Upper lobe of right lung (tissue), 1 donor: ENCODE measurements at regions not wholly inside any gene's neighbourhood (a gene's known extent, or its start where the extent isn't known, plus 50 kb on each side); places are given as distances from the start of the nearest gene placed in this dataset.

ENCODE experiments used
- ATAC-seq: fragments of 200-7000 bp; cut with Tn5 transposase; one replicate; pipeline ENCODE4 v1.9.1; 2020; ENCODE audit warnings: mild to moderate bottlenecking, moderate library complexity
- DNase-seq: peaks from one replicate; pipeline ENCODE4 v3.0.0-alpha.2; 2020
- H3K27ac ChIP-seq: fragments of 200-600 bp; one replicate; pipeline ENCODE4 v1.8.0; 2022
- H3K27me3 ChIP-seq: fragments of 200-600 bp; one replicate; pipeline ENCODE4 v1.8.0; 2022; ENCODE audit warnings: mild to moderate bottlenecking
- H3K36me3 ChIP-seq: fragments of 200-600 bp; one replicate; pipeline ENCODE4 v1.8.0; 2022
- H3K4me1 ChIP-seq: fragments of 200-600 bp; one replicate; pipeline ENCODE4 v1.8.0; 2022
- H3K4me3 ChIP-seq: fragments of 200-600 bp; one replicate; pipeline ENCODE4 v1.8.0; 2022; ENCODE audit warnings: mild to moderate bottlenecking
- H3K9me3 ChIP-seq: fragments of 200-600 bp; one replicate; pipeline ENCODE4 v1.8.0; 2022
- CTCF ChIP-seq: fragments of 200-600 bp; IDR thresholded peaks from one replicate; pipeline ENCODE4 v1.8.0; 2022; ENCODE audit warnings: antibody characterized with exemption
- intact Hi-C: fragments of 100-400 bp; cut with DNase I; formaldehyde crosslinking; loops from one replicate; pipeline ENCODE4 v1.11.0; 2022
- donor health status: DM: no; HTN: yes; CAD: no; lungs with severe emphysema.

DNA sequence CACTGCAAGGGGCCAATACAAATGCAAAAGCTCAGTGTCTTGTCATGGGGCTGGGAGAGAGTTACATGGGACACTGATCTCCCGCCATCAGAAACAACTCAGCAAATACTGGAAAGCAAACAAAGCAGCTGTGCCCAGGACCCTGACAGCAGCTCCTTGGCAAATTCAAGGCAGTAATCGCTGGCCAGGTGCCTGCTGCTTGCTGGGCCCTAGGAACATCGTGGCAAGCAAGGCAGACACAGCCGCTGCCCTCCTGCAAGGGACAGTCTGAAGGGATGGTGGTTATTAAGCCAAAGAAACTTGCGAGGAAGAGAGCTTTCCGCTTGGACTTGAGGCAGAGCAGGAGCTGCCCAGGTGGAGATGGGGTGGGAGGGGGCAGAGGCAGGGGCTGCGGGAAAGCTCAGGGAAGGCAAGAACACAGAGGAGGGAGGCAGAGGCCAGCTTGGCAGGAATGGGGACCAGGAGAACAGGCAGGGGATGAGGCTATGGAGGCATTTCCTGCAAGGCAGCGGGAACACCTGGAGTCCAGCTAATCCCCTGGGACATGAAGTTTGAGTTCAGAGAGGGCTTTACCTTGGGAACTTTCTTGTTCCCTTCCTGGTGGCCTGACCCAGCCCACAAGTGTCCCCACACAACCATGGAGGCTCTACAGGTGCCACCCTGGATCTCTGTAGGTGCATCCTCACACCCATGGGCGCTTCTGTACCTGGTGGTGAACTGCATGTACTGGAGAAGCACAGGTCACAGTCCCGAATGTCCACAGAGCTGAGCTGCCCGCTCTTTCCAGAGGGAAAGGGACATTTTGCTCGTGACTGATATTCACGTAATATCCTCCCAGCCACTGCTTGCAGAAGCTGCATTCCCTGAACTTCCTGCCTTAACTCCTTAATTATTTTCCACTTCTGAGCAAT is 78.7 kb upstream of the ATP2B2 start:
- DNase-seq (no peak), ATAC-seq (no peak)
- no peak overlapping the region for H3K4me3 ChIP-seq
- peaks cover 5% of the 10 kb centered on the region for H3K27me3 ChIP-seq
- TF ChIP-seq CTCF, result no peak
- intact Hi-C loops, result no loop called here
- H3K36me3 ChIP-seq, result no peaks in the 10 kb centered on the region
- H3K4me1 ChIP-seq, result no peaks in the 10 kb centered on the region
- H3K9me3 ChIP-seq, result no peaks in the 10 kb centered on the region
- H3K27ac ChIP-seq, result no peak overlapping the region

GRCh38 chr3:10585945-10586344 is 80.6 kb upstream of the ATP2B2 start:
- no peak overlapping the region for H3K4me3 ChIP-seq
- H3K36me3 ChIP-seq, result no peaks in the 10 kb centered on the region
- DNase-seq, result no peak
- ATAC-seq, result no peak
- peaks cover 5% of the 10 kb centered on the region for H3K27me3 ChIP-seq
- no peaks in the 10 kb centered on the region for H3K4me1 ChIP-seq
- intact Hi-C loops, result no loop called here
- no peaks in the 10 kb centered on the region for H3K9me3 ChIP-seq
- no peak for TF ChIP-seq CTCF
- no peak overlapping the region for H3K27ac ChIP-seq

DNA sequence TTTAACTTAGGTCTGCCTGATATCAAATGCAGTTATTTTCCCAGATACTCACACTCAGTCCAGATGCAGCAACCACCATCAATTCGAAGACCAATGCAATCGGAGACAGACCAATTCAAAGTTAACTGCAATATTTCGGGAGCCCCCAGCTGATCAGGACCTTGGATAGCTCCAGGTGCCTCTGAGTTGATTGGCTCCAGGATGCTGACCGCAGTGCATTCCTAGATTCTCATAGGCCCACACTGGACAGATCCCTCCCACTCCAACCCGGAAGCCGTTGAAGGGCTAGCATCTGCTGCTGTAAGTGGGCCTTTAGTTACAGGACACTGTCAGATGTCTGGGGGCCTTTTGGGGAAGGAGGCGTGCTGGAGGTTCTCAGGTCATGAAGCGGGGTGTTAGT is 89.5 kb upstream of the ATP2B2 start:
- ATAC-seq, result peak; percentile 84
- no peak for DNase-seq

GRCh38 chr3:10596746-10597448 is 91.5 kb upstream of the ATP2B2 start:
- ATAC-seq, result peak; percentile 19
- intact Hi-C loops, result no loop called here

More for the DNA sequence above, 89.5 kb upstream of the ATP2B2 start:
- no peaks in the 10 kb centered on the region for H3K9me3 ChIP-seq
- H3K4me1 ChIP-seq, result no peaks in the 10 kb centered on the region
- intact Hi-C loops, result no loop called here
- TF ChIP-seq CTCF, result no peak
- H3K36me3 ChIP-seq, result no peaks in the 10 kb centered on the region
- peaks cover 13% of the 10 kb centered on the region for H3K27me3 ChIP-seq
- H3K4me3 ChIP-seq, result no peak overlapping the region
- no peak overlapping the region for H3K27ac ChIP-seq

DNA sequence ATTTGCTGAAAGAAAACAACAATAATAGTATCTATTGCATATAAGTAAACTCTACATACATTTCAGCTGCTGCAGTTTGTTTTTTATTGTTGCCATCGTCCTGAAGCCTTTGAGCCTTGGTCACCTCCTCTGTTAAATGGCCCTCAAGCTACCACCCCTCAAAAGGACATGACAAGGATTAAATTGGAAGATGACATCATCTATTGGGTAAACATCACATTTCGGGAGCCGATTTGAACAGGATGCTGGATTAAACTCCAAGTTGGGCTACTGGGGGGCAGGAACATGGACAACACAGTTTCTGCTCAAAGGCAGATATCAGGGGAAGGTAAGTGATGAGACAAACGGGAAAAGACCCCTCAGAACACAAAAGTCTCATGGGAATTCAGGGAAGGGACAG is 92.3 kb upstream of the ATP2B2 start:
- Histone ChIP-seq H3K9me3 (no peaks in the 10 kb centered on the region), H3K27ac (no peak overlapping the region), H3K4me1 (peaks cover under 1% of the 10 kb centered on the region), H3K36me3 (no peaks in the 10 kb centered on the region), H3K4me3 (no peak overlapping the region), H3K27me3 (peaks cover 18% of the 10 kb centered on the region)
- DNase-seq (no peak), ATAC-seq (no peak)
- intact Hi-C loops, result no loop called here
- TF ChIP-seq CTCF, result no peak

More at GRCh38 chr3:10596746-10597448, 91.5 kb upstream of the ATP2B2 start:
- H3K27ac ChIP-seq, result no peak overlapping the region
- H3K9me3 ChIP-seq, result no peaks in the 10 kb centered on the region
- no peak overlapping the region for H3K4me3 ChIP-seq
- peaks cover 18% of the 10 kb centered on the region for H3K27me3 ChIP-seq
- no peaks in the 10 kb centered on the region for H3K4me1 ChIP-seq
- DNase-seq, result no peak
- no peaks in the 10 kb centered on the region for H3K36me3 ChIP-seq
- TF ChIP-seq CTCF, result no peak
